ENCODE measurements at regions not wholly inside any gene's neighbourhood (a gene's known extent, or its start where the extent isn't known, plus 50 kb on each side); places are given as distances from the start of the nearest gene placed in this dataset.

- TF ChIP-seq, protein P1, sequence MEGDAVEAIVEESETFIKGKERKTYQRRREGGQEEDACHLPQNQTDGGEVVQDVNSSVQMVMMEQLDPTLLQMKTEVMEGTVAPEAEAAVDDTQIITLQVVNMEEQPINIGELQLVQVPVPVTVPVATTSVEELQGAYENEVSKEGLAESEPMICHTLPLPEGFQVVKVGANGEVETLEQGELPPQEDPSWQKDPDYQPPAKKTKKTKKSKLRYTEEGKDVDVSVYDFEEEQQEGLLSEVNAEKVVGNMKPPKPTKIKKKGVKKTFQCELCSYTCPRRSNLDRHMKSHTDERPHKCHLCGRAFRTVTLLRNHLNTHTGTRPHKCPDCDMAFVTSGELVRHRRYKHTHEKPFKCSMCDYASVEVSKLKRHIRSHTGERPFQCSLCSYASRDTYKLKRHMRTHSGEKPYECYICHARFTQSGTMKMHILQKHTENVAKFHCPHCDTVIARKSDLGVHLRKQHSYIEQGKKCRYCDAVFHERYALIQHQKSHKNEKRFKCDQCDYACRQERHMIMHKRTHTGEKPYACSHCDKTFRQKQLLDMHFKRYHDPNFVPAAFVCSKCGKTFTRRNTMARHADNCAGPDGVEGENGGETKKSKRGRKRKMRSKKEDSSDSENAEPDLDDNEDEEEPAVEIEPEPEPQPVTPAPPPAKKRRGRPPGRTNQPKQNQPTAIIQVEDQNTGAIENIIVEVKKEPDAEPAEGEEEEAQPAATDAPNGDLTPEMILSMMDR (IDR thresholded peaks at IDR 0.05; ENCODE audit: low read length) = peak; percentile 51
- TF ChIP-seq EZH2 (IDR thresholded peaks at IDR 0.05; ENCODE audit: borderline replicate concordance, low read length) = no peak
- Histone ChIP-seq H4K20me1 (ENCODE audit: insufficient read depth, low read length) (no peaks in the 10 kb centered on the region), H3K4me1 (ENCODE audit: insufficient read depth, low read length, severe bottlenecking) (peaks cover 47% of the 10 kb centered on the region), H3K36me3 (ENCODE audit: insufficient read depth, low read length) (no peaks in the 10 kb centered on the region), H3F3A (ENCODE audit: insufficient read depth, low read length) (no peaks in the 10 kb centered on the region), H2AFZ (ENCODE audit: low read length) (no peak overlapping the region; the same call in 1 of the 2 replicates), H3K4me3 (ENCODE audit: low read depth, low read length, poor library complexity, severe bottlenecking) (peak overlapping the region; percentile 21), H3K9me2 (ENCODE audit: low read depth, low read length) (no peaks in the 10 kb centered on the region), H3K9me3 (ENCODE audit: low read length) (no peaks in the 10 kb centered on the region), H3K9ac (ENCODE audit: low read length) (peak overlapping the region; percentile 17; the same call in 1 of the 2 replicates), H3K4me2 (ENCODE audit: low read length) (peak overlapping the region; percentile 46), H3K27me3 (ENCODE audit: insufficient read depth, low read length) (no peaks in the 10 kb centered on the region), H3K79me2 (ENCODE audit: insufficient read depth, low read length) (no peaks in the 10 kb centered on the region), H3K27ac (ENCODE audit: low read depth, low read length, poor library complexity, severe bottlenecking) (peak overlapping the region; percentile 67)
Observed at GRCh38 chr2:80852808-80853139, 548.2 kb upstream of the LRRTM1 start.

GRCh38 chr2:80852079-80852807, 547.7 kb upstream of the LRRTM1 start:
- no peaks in the 10 kb centered on the region for H3K27me3 ChIP-seq (ENCODE audit: insufficient read depth, low read length)
- TF ChIP-seq EZH2 (IDR thresholded peaks at IDR 0.05; ENCODE audit: borderline replicate concordance, low read length) = no peak
- TF ChIP-seq, protein P1 (IDR thresholded peaks at IDR 0.05; ENCODE audit: low read length) = peak; percentile 53
- H3K9me2 ChIP-seq (ENCODE audit: low read depth, low read length) = no peaks in the 10 kb centered on the region
- H3K36me3 ChIP-seq (ENCODE audit: insufficient read depth, low read length) = no peaks in the 10 kb centered on the region
- H2AFZ ChIP-seq (ENCODE audit: low read length) = peak overlapping the region; percentile 50; the same call in 1 of the 2 replicates
- no peaks in the 10 kb centered on the region for H3K9me3 ChIP-seq (ENCODE audit: low read length)
- H3K4me2 ChIP-seq (ENCODE audit: low read length) = peak overlapping the region; percentile 46
- H3F3A ChIP-seq (ENCODE audit: insufficient read depth, low read length) = no peaks in the 10 kb centered on the region
- H3K4me1 ChIP-seq (ENCODE audit: insufficient read depth, low read length, severe bottlenecking) = peaks cover 46% of the 10 kb centered on the region
- H3K79me2 ChIP-seq (ENCODE audit: insufficient read depth, low read length) = no peaks in the 10 kb centered on the region
- H3K4me3 ChIP-seq (ENCODE audit: low read depth, low read length, poor library complexity, severe bottlenecking) = peak overlapping the region; percentile 21
- H4K20me1 ChIP-seq (ENCODE audit: insufficient read depth, low read length) = no peaks in the 10 kb centered on the region
- H3K27ac ChIP-seq (ENCODE audit: low read depth, low read length, poor library complexity, severe bottlenecking) = peak overlapping the region; percentile 67
- H3K9ac ChIP-seq (ENCODE audit: low read length) = peak overlapping the region; percentile 17; the same call in 1 of the 2 replicates

GRCh38 chr2:80830891-80831290, 526.3 kb upstream of the LRRTM1 start:
- H3K9me3 ChIP-seq (ENCODE audit: low read length) = no peaks in the 10 kb centered on the region
- peak overlapping the region; percentile 25 for H3K4me3 ChIP-seq (ENCODE audit: low read depth, low read length, poor library complexity, severe bottlenecking)
- H3K4me2 ChIP-seq (ENCODE audit: low read length) = peak overlapping the region; percentile 60
- no peaks in the 10 kb centered on the region for H4K20me1 ChIP-seq (ENCODE audit: insufficient read depth, low read length)
- peaks cover 87% of the 10 kb centered on the region for H3K4me1 ChIP-seq (ENCODE audit: insufficient read depth, low read length, severe bottlenecking)
- peak overlapping the region; percentile 45 for H3K9ac ChIP-seq (ENCODE audit: low read length)
- no peaks in the 10 kb centered on the region for H3K79me2 ChIP-seq (ENCODE audit: insufficient read depth, low read length)
- TF ChIP-seq EZH2 (IDR thresholded peaks at IDR 0.05; ENCODE audit: borderline replicate concordance, low read length) = no peak
- TF ChIP-seq, protein P1 (IDR thresholded peaks at IDR 0.05; ENCODE audit: low read length) = no peak
- no peaks in the 10 kb centered on the region for H3F3A ChIP-seq (ENCODE audit: insufficient read depth, low read length)
- H2AFZ ChIP-seq (ENCODE audit: low read length) = no peak overlapping the region
- peak overlapping the region; percentile 95 for H3K27ac ChIP-seq (ENCODE audit: low read depth, low read length, poor library complexity, severe bottlenecking)
- H3K36me3 ChIP-seq (ENCODE audit: insufficient read depth, low read length) = no peaks in the 10 kb centered on the region
- H3K27me3 ChIP-seq (ENCODE audit: insufficient read depth, low read length) = no peaks in the 10 kb centered on the region
- no peaks in the 10 kb centered on the region for H3K9me2 ChIP-seq (ENCODE audit: low read depth, low read length)
